HG02759 (cell line): ENCODE measurements at regions not wholly inside any gene's neighbourhood (a gene's known extent, or its start where the extent isn't known, plus 50 kb on each side); places are given as distances from the start of the nearest gene placed in this dataset.

Experiments used
- ATAC-seq: cut with Tn5 transposase; IDR thresholded peaks from one replicate; pipeline ENCODE4 v1.9.1; 2021; ENCODE audit warnings: mild to moderate bottlenecking, moderate library complexity; ENCODE audit not compliant: unreplicated experiment

GRCh38 chr1:59220356-59220755, 76.5 kb upstream of the FGGY start:
- ATAC-seq, result no peak

DNA sequence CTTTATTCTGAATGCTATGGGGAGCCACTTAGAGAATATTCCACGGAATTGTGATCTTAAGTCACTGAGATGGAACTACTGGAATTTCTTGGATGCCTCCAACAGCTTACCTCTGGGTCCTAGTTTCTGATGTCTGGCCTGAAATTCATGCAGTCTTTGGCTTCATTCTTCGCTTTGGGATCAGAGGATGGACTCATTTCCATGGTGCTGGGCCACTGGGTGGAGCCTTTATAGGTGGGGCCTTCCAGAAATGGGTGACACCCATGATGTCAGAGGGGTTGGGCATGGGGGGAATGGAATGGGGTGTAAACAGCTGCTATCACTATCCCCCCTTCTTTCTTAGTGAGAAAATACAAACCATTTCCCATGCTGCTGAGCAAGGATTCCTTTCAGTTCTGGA, 73.7 kb upstream of the FGGY start:
- ATAC-seq, result no peak

GRCh38 chr1:59223989-59224634, 72.8 kb upstream of the FGGY start:
- ATAC-seq, result no peak

GRCh38 chr1:59225594-59226316, 71.1 kb upstream of the FGGY start:
- no peak for ATAC-seq

- no peak for ATAC-seq
These were observed 67.8 kb upstream of the FGGY start for GRCh38 chr1:59229138-59229537.

GRCh38 chr1:59230622-59231021, 66.3 kb upstream of the FGGY start:
- no peak for ATAC-seq

GRCh38 chr1:59232216-59232615, 64.7 kb upstream of the FGGY start:
- ATAC-seq, result no peak

DNA sequence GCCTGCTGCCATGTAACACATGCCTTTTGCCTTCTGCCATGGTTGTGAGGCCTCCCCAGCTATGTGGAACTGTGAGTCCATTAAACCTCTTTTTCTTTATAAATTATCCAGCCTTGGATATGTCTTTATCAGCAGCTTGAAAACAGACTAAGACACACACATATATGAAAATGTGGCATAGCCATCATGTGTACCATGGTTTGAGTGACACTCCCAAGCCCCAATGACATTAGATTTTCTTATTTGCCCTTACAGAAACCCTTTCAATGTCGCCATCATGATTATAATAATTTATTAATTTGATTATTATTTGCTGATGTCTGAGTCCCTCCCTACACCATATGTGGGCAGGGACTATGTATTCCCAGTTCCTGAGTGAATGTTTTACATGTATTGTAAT, 63.5 kb upstream of the FGGY start:
- no peak for ATAC-seq

GRCh38 chr1:59236721-59237545, 60.0 kb upstream of the FGGY start:
- ATAC-seq, result no peak

- ATAC-seq, result no peak
These were observed 59.0 kb upstream of the FGGY start for GRCh38 chr1:59237900-59238299.

DNA sequence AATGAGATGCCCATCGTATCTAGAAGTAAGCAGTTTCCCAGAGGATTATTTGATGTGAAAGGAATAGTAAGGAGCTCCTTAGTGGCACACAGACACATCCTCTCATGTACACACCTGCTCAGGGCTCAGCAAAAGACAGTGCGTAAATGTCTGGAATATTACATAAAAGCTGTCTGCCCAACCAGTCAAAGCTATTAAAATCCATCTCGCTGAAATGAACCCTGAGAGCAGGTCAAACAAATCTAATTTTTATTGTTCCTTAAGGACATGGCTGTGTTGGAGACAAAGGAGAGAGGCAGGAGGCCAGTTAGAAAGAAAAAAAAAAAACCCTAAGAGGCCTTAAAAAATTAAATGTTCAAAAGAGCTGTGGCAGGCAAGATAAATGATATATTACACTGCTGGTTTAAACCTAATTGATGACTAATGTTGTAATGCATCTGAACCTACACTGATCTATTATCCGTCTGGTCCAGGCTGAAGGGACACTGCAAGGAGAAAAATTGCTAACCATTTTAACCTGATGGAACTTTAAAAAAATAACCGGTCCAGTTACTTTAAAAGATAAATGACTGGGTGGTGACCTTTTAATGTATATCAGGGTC, 58.5 kb upstream of the FGGY start:
- ATAC-seq, result no peak

- no peak for ATAC-seq
These were observed 57.9 kb upstream of the FGGY start for GRCh38 chr1:59238993-59239392.

- no peak for ATAC-seq
These were observed 55.0 kb upstream of the FGGY start for GRCh38 chr1:59241909-59242308.

- no peak for ATAC-seq
These were observed 54.5 kb upstream of the FGGY start for GRCh38 chr1:59242370-59242769.

DNA sequence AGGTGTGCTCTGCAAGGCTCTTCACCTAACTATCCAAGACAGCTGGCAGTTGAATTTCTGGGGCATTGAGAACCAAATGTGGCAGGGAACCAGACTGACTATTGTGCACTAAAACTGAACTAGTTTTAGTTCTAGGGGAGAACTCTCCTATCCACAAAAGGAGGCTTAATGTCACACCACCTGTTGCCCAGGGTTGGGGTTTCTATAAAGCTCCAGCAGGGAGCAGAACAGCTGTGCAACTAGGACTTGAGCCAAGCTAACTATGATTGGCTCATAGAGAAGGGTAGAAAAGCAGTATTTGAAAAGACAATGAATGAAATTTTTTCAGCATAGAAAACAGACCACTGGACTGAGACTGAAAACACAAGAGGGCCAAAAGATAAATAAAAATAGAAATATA, 53.3 kb upstream of the FGGY start:
- ATAC-seq, result no peak

DNA sequence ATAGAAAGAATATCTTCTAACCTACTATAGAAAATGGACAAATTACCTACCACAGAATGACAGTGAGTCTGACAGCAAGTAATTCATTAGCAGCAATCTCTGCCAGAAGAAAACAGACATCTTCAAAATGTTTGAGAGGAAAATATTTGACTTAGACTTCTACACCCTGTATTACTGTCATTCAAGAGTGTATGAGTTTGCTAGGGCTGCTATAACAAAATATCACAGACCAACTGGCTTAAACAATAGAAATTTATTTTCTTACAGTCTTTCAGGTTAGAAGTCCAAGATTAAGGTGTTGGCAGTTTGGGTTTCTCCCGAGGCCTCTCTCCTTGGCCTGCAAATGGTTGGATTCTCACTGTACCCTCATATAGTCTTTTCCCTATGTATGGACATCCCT, 52.9 kb upstream of the FGGY start:
- no peak for ATAC-seq

- no peak for ATAC-seq
These were observed 52.0 kb upstream of the FGGY start for GRCh38 chr1:59244891-59245290.
